Neural progenitor cell (in vitro differentiated cells): ENCODE measurements at regions not wholly inside any gene's neighbourhood (a gene's known extent, or its start where the extent isn't known, plus 50 kb on each side); places are given as distances from the start of the nearest gene placed in this dataset.
"Not testable (repeated sequence)": the region's sequence is repeated elsewhere in the genome, so short reads cannot be mapped to it uniquely, and the experiment has no call there.

ENCODE experiments used
- DNase-seq: peaks from one replicate; pipeline ENCODE4 v3.0.0-alpha.2; 2016; ENCODE audit warnings: low spot score
- H2AFZ ChIP-seq: fragments of 200-600 bp; sonication (generic); replicated peaks from 2 replicates; pipeline ENCODE4 v1.6.1; 2016; ENCODE audit warnings: antibody characterized with exemption
- H3F3A ChIP-seq: fragments of 200-600 bp; sonication (generic); 2 replicates; pipeline ENCODE4 v1.6.1; 2016; ENCODE audit warnings: antibody characterized with exemption, low read depth
- H3K27ac ChIP-seq: fragments of 200-600 bp; sonication (generic); 2 replicates; pipeline ENCODE4 v1.5.1; 2016; ENCODE audit warnings: mild to moderate bottlenecking
- H3K27me3 ChIP-seq: fragments of 200-600 bp; sonication (generic); 2 replicates; pipeline ENCODE4 v1.6.1; 2016; ENCODE audit warnings: mild to moderate bottlenecking, moderate library complexity
- H3K36me3 ChIP-seq: fragments of 200-600 bp; sonication (generic); 2 replicates; pipeline ENCODE4 v1.5.1; 2016
- H3K4me1 ChIP-seq: fragments of 200-600 bp; sonication (generic); 2 replicates; pipeline ENCODE4 v1.6.1; 2016; ENCODE audit warnings: mixed run types
- H3K4me2 ChIP-seq: fragments of 200-600 bp; sonication (generic); 2 replicates; pipeline ENCODE4 v1.6.1; 2016
- H3K4me3 ChIP-seq: fragments of 200-600 bp; sonication (generic); 2 replicates; pipeline ENCODE4 v1.5.1; 2016
- H3K79me2 ChIP-seq: fragments of 200-600 bp; sonication (generic); 2 replicates; pipeline ENCODE4 v1.6.1; 2016; ENCODE audit warnings: low read depth
- H3K9ac ChIP-seq: fragments of 200-600 bp; sonication (generic); 2 replicates; pipeline ENCODE4 v1.6.1; 2016
- H3K9me3 ChIP-seq: fragments of 200-600 bp; sonication (generic); 2 replicates; pipeline ENCODE4 v1.5.1; 2016; ENCODE audit warnings: low read depth
- H4K20me1 ChIP-seq: fragments of 200-600 bp; sonication (generic); 2 replicates; pipeline ENCODE4 v1.6.1; 2016; ENCODE audit warnings: low read depth
- H3K27ac Mint-ChIP-seq: 3 replicates; pipeline ENCODE4 v1.8.0; 2021; ENCODE audit warnings: mixed read lengths
- H3K27me3 Mint-ChIP-seq: 2 replicates; pipeline ENCODE4 v1.8.0; 2022; ENCODE audit warnings: low read depth, mild to moderate bottlenecking, inconsistent platforms, moderate library complexity, mixed read lengths; ENCODE audit not compliant: insufficient read depth
- H3K36me3 Mint-ChIP-seq: 3 replicates; pipeline ENCODE4 v1.8.0; 2021; ENCODE audit warnings: mixed read lengths
- H3K4me1 Mint-ChIP-seq: 3 replicates; pipeline ENCODE4 v1.8.0; 2021; ENCODE audit warnings: mixed read lengths
- H3K4me3 Mint-ChIP-seq: 3 replicates; pipeline ENCODE4 v1.8.0; 2021; ENCODE audit warnings: mild to moderate bottlenecking, moderate library complexity, mixed read lengths
- H3K9me3 Mint-ChIP-seq: 3 replicates; pipeline ENCODE4 v1.8.0; 2020; ENCODE audit warnings: mixed read lengths
- CTCF ChIP-seq: fragments of 200-600 bp; sonication (generic); IDR thresholded peaks from 2 replicates; pipeline ENCODE4 v1.5.1; 2017; ENCODE audit warnings: antibody characterized with exemption, mild to moderate bottlenecking
- EZH2 ChIP-seq: fragments of 200-600 bp; sonication (generic); IDR thresholded peaks from 2 replicates; pipeline ENCODE4 v1.6.1; 2017; ENCODE audit warnings: antibody characterized with exemption, mild to moderate bottlenecking, moderate library complexity
- EZH2phosphoT487 ChIP-seq: fragments of 200-600 bp; sonication (generic); IDR thresholded peaks from 2 replicates; pipeline ENCODE4 v1.6.1; 2017; ENCODE audit warnings: antibody characterized with exemption

GRCh38 chr12:107607464-107608392 is 77.9 kb upstream of the PWP1 start:
- Mint-ChIP-seq H3K9me3 (no peaks in the 10 kb centered on the region), H3K4me1 (peaks cover 22% of the 10 kb centered on the region), H3K4me3 (no peak overlapping the region), H3K27ac (no peak overlapping the region), H3K27me3 (peaks cover 11% of the 10 kb centered on the region), H3K36me3 (no peaks in the 10 kb centered on the region)
- no peak overlapping the region for H3K9ac ChIP-seq
- no peaks in the 10 kb centered on the region for H3K27me3 ChIP-seq
- DNase-seq = peak; percentile 92
- H3K4me2 ChIP-seq = no peak overlapping the region
- H3K27ac ChIP-seq = no peak overlapping the region
- H4K20me1 ChIP-seq = no peaks in the 10 kb centered on the region
- no peak overlapping the region for H2AFZ ChIP-seq
- no peaks in the 10 kb centered on the region for H3K79me2 ChIP-seq
- H3K4me3 ChIP-seq = no peak overlapping the region
- H3K36me3 ChIP-seq = no peaks in the 10 kb centered on the region
- no peaks in the 10 kb centered on the region for H3K4me1 ChIP-seq
- no peaks in the 10 kb centered on the region for H3F3A ChIP-seq
- TF ChIP-seq EZH2 (no peak), CTCF (peak; percentile 96)
- no peaks in the 10 kb centered on the region for H3K9me3 ChIP-seq

GRCh38 chr12:107608779-107609178 is 76.8 kb upstream of the PWP1 start:
- not testable (repeated sequence) for H3K79me2 ChIP-seq, H4K20me1 ChIP-seq, H2AFZ ChIP-seq, H3K4me3 ChIP-seq, H3K9me3 ChIP-seq, H3K9me3 Mint-ChIP-seq, H3K27ac ChIP-seq, H3K4me1 ChIP-seq, H3K36me3 Mint-ChIP-seq, DNase-seq, H3K27me3 ChIP-seq, H3K27ac Mint-ChIP-seq, H3K36me3 ChIP-seq, H3K9ac ChIP-seq, H3F3A ChIP-seq, H3K4me2 ChIP-seq
- H3K4me3 Mint-ChIP-seq = peak overlapping the region; percentile 50
- peaks cover 11% of the 10 kb centered on the region for H3K27me3 Mint-ChIP-seq
- peaks cover 22% of the 10 kb centered on the region for H3K4me1 Mint-ChIP-seq

GRCh38 chr12:107610021-107610859 is 75.4 kb upstream of the PWP1 start:
- peak; percentile 73 for DNase-seq
- H3K9me3 ChIP-seq = no peaks in the 10 kb centered on the region
- Mint-ChIP-seq H3K4me3 (no peak overlapping the region), H3K4me1 (peaks cover 22% of the 10 kb centered on the region), H3K9me3 (no peaks in the 10 kb centered on the region), H3K27ac (no peak overlapping the region), H3K36me3 (no peaks in the 10 kb centered on the region), H3K27me3 (peaks cover 8% of the 10 kb centered on the region)
- H3K9ac ChIP-seq = no peak overlapping the region
- no peaks in the 10 kb centered on the region for H3F3A ChIP-seq
- no peaks in the 10 kb centered on the region for H3K79me2 ChIP-seq
- H3K36me3 ChIP-seq = no peaks in the 10 kb centered on the region
- no peaks in the 10 kb centered on the region for H3K4me1 ChIP-seq
- H3K27me3 ChIP-seq = no peaks in the 10 kb centered on the region
- TF ChIP-seq CTCF (peak; percentile 87), EZH2 (no peak), EZH2phosphoT487 (no peak)
- H4K20me1 ChIP-seq = no peaks in the 10 kb centered on the region
- H2AFZ ChIP-seq = peak overlapping the region; percentile 55
- no peak overlapping the region for H3K27ac ChIP-seq
- peak overlapping the region; percentile 2 for H3K4me3 ChIP-seq
- peak overlapping the region; percentile 41 for H3K4me2 ChIP-seq
